Hematopoietic multipotent progenitor cell treated with erythropoietin and hydrocortisone succinate and interleukin-3 and kit ligand, for 4 days (in vitro differentiated cells): ENCODE measurements at regions not wholly inside any gene's neighbourhood (a gene's known extent, or its start where the extent isn't known, plus 50 kb on each side); places are given as distances from the start of the nearest gene placed in this dataset.
A peak's percentile ranks its signal among the peaks of the same experiment; 100 is the strongest.

Source experiments
- DNase-seq: peaks from one replicate; pipeline ENCODE4 v3.0.0-alpha.2; 2015

DNA sequence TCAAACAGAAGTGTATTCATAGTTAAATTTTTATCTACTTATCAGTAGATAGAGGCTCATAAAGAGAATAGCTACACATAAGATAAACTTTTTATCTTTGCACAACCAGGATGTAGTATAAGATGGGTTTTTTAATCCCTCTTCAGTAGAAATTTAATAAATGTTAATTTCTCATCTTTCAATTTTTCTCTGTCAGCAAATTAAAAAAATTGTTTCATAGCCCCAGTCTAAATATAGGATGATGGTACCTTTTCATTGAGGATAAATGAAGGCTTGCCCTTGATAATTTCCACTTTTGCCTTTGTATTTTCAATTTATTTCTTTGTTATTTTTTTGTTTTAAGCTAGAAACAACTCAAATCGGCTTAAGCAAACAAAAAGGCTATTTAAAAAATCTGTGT is 251.2 kb upstream of the NOX3 start:
- no peak for DNase-seq

DNA sequence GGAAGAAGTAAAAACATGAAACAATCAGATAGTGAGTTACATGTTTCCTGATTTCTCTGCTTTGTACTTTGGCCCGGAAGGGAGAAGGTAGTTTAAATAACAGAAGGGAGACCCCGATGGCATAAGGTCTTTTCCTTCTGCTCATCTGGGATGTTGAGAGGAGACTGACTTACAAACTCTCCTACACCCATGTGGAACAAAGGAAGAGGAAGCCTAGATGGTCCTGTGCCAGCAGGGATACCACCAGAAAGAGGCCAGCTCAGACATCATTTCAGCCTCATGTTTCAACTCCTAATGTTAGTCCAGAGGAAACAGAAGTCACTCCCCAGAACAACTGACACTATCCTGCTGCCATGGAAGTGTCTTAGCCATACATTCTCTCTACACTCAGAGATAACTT is 250.7 kb upstream of the NOX3 start:
- no peak for DNase-seq

DNA sequence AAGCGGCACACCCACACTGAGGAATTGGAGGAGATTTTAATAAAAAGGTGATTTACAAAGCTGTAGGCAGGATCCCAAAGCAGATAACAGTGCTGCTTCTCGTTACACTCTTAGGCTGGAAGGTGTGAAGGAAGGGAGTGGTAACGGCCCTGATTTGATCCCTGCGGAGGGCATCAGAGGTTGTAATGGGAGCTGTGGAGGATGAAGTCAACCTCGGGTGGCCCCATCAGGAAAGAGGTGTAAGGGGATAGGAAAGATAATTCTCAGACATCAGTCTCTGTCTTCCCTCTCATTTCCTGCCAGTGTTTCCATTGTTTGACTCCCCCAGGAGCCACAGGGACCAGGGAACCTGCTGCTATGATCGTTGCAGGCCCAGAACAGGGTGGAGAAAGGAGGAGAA is 245.7 kb upstream of the NOX3 start:
- DNase-seq: no peak

DNA sequence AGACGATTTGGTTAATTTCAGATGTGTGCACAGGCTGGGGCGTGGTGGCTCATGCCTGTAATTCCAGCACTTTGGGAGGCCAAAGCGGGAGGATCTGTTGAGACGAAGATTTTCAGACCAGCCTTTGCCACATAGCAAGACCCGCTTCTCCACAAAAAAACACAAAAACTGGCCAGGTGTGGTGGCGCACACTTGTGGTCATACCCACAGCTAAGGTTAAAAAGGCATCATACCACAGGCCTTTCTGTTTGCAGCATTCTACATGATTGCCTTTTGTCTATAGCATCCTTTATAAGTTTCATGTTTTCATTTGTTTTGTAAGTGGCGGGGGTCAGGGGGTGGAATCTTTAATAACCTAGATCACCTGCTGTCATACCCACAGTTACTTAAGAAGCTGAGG is 239.9 kb upstream of the NOX3 start:
- DNase-seq: no peak

DNA sequence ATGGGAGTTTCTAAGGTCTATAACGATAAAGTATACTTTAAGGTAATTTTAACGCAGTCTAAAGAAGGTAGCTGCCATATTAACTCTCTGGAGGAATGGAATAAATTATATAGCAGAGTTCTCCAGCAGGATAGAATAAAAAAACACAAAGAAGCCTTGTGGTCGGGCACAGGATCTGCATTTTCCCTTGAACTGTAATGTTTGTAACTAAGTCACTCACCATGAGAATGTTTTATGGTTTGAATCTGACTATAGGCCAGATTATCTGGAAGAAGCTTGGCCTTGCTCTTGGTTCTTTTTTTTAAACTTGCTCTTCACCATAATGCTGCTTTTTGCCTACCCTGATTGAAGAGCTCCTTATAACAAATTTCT is 238.8 kb upstream of the NOX3 start:
- no peak for DNase-seq

DNA sequence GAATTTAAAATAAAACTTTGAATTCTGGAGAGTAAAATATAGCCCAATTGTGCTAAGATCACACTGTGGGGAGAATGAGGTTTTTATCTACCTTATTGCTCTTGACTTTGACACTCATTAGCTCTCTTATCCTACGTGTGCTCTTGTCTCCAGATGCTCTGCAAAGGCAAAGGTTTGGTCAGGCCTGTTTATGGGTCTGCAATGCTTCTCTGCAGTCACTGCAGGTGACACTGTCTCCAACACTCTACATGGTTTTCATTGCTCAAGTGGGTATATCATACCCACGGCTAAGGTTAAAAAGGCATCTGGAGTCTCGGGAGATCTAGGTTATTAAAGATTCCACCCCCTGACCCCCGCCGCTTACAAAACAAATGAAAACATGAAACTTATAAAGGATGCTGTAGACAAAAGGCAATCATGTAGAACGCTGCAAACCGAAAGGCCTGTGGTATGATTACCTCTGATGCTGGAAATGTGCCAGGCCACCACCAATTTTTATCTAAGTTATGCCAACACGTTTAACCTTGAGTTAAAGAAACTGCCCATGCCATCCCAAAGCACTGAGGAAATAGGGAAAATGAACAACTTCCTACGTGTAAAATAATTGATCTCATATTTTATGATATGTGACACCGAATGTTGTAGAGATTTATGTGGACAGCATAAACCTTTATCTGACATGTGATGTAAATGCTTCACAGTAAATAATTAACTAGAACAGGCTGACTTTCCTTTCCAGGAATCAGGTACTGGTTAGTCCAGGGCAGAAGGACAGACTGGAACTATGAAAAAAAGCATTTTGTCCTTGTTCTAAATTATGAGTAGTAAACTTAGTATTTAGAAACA is 238.2 kb upstream of the NOX3 start:
- DNase-seq: peak; percentile 20

DNA sequence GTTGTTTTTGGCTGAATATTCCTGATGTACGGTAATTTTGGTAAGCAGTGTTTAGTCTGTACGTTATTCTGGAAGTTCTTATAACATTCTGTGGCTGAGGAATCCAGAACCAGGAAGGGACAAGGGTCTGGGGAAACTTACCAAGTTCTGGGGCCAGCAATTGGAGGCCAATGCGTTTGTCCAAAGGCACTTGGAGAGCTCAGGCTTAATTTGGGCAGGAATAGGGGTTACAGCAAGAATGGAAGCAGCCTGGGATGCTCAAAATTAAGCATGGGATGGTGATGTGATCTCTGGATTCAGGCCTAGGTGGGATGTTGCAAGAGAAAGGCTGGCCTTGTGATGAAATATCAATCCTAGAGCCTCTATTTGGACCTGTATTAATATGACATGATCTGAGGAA is 235.2 kb upstream of the NOX3 start:
- DNase-seq: no peak

DNA sequence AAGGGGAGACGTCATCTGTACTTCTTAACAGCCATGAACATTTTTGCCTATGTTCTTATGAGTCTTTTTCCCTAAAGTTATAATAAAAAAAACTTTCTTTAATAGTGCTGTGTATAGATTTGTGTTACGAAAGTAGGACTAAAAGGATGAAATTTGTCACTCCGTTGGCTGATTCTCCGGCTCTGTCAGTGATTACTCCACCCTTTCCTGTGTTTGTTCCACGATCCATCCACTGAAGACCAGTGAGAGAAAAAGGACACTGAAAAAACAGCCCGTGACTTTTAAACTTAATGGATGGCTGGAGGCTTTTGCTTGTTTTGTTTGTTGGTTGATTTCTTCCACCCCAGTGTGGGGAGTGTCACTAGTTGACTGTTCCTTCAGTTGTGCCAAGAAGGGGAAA is 232.0 kb upstream of the NOX3 start:
- DNase-seq: no peak

DNA sequence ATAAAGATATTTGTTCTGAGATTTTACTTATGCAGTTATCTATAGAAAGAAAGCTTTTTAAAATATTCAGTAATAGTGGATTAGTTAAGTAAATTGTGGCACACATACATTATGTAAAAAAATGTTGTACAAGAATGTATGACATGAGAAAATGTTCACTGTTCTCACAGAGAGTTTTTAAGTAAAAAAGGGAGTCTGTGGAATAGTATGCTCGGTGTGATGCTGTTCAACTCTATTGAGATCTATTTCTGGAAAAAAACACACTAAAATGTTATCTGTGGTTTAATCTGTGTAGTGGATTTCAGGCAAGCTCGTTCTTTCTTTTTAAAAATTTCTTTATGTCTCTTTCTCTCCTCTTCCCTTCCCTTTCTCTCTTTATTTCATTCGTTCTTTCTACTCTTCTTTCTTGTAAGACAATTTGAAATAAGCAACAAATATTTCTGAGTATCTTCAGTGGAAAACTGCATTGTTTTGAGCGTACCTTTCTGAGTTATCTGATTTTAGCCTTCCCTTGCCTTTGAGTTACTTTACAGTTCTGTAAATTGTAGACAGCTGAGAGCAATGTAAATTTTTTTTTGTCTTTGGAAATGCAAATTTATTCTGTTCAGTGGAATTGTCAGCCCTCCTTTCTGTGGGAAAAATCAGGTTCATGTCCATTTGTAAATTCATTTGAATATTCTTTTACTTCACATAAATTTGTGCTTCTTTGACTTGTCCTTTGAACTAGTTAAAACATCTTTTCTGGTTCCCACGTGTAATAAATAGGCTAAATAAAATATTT is 229.0 kb upstream of the NOX3 start:
- no peak for DNase-seq

DNA sequence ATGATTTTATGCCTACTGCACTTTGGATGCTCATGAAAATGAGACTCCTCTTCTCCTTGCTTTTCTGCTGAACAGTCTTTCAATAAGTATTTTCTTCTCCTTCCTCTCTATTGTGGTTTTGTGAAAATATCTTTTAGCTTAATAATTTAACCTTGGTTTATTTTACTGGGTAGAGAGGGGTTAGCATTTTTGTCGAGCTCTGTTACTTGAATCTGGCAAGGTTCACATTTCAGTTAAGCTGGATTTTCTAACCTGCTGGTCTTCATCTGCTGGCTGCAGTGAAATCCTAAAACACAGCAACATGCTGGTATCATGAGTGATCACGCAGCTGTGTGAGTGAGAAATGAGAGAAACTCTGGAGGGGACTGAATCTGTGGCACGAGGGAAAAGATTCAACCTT is 222.7 kb upstream of the NOX3 start:
- DNase-seq: no peak

DNA sequence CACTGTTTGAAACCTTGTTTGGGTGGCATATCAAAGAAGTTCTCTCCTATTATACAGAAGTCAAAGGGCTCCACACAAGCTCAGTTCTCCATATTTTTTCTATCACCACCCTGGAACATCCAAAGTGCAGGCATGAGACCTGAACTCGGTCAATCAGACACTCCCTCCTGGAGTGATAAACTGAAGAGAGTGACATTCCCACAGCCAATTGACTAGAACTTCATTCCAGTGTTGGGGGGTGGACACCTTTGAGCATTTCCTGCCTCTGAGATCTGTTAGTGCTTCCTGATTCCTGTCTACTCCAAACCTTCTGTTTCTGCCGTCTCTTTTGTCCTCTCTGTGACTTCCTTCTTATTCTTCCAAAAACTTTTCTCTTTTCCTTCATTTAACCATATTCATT is 220.7 kb upstream of the NOX3 start:
- DNase-seq: no peak

DNA sequence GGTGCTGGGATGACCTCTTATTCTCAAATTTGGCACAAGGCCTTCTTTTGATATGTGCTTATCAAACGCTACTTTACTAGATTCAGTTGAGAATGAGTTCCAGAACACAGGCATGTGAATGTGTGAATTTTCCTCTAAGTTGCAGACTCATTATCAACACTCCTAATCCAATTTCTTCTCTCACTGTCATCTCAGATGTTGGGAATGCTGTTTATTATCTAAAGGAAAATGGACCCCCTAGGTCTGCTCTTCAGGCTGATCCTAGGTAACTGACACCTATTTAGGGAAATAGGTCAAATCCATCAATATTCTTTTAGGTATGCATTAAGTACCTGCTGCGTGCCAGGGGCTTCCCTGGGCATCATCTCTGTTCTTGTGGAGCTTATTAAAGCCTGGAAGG is 215.0 kb upstream of the NOX3 start:
- no peak for DNase-seq

DNA sequence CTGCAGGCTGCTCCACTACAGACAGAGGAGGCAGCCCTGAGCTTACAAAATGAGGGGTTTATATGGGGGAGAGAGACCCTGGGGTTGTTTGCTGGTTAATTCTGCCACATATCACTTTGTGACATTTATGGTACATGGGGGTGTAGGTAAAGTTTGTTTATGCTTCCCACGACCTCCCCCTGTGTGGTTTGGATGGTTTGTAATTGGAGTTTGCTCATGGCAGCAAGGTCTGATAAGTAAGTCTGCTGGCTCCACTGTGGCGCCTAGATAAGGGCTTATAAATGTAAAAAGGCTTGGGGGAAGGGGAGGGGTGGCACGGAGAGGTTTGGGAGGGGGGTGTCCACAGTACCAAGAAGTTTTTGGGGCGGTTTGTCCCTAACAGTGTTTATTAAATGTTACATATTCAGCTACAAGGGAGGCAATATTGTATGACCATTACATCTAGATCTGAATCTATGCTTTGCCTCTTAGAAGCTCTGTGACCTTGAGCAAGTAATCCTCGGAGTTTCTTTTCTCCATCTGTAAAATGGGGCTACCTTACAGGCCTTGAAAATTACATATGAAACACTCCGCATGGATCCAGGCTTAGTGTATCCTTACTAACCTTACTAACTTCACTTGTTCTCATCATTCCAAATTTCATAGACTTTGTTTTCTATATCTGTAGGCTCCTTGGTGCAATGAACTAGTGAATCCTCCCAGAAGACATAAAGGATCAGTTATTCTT is 204.8 kb upstream of the NOX3 start:
- peak; percentile 89 for DNase-seq

DNA sequence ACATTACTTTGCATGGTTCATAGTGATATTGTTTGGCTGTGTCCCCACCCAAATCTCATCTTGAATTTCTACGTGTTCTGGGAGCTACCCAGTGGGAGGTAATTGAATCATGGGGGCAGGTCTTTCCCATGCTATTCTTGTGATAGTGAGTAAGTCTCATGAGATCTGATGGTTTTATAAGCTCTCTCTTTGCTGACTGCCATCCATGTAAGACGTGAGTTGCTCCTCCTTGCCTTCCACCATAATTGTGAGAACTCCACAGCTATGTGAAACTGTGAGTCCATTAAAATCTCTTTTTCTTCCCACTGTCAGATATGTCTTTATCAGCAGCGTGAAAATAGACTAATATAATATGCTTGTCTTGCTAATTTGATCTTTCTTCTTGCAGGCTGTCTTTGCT is 200.4 kb upstream of the NOX3 start:
- DNase-seq: no peak

DNA sequence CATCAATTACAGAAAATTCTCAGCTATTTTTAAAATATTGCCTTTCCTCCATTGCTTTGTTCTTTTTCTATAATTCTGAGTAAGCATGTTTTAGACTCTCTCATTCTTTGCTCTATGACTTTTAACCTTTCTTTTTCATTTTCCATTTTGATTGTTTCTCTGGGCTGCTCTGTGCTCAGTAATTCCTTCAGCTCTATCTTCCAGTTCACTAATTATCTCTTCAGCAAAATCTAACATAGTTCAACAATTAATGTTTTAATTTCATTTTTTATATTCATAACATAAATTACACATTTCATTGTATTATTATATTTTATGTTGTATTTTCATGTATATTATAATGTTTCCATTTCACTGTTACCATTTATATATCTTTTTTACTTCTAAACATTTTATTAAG is 198.8 kb upstream of the NOX3 start:
- DNase-seq: no peak

DNA sequence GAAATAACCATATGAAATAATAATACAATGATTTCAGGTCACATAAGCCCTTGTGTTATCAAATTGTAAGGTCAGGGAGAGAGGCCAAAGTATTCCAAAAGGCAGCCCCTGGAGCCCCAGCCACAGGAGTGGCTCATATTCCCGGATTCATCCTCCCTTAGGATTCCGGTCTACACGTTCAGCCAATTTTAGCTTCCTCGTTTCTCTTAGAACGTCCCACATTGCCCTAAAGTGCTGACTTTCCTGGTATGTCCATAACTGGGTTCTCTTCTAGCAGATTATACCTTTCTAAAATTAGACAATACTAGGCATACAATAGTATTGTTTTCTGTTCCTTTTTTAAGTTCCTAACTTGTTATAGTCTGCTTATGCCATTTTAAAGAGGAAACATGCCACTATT is 192.7 kb upstream of the NOX3 start:
- DNase-seq: no peak

DNA sequence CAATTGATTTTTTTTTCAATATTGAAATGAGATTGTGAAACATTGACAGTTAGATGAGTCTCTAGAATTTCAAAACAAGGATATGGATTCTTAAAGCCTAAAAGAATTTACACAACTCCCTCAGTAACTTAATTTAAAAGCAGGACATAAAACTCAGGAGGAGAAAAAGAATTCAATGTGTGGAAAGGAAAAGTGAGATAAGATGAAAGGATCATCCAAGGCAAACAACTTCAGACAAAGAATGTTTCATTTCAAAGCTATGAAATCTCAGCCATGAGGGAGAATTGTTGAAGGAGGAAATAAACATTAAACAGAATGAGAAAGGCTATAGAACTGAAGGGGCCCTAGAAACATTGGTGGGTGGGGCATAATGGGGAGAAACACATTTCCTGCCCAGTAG is 191.7 kb upstream of the NOX3 start:
- DNase-seq: no peak

DNA sequence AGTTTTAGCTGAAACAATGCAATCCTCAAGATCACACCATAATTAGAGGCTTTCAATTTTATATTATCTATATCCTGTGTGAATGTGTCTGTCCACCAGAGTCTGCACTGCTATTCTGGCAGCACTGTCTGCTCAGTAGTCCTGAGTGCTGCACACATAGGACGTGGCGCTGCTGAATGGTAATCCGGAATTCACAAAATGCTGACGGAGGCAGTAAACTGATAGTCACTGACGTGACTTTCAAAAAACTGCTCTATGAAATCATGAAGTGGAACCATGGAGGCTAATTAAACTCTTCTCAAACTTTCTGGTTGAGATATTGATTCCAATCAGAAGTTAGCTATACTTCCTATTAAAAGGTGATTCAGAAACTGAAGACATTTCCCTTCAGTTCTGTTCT is 190.8 kb upstream of the NOX3 start:
- no peak for DNase-seq

DNA sequence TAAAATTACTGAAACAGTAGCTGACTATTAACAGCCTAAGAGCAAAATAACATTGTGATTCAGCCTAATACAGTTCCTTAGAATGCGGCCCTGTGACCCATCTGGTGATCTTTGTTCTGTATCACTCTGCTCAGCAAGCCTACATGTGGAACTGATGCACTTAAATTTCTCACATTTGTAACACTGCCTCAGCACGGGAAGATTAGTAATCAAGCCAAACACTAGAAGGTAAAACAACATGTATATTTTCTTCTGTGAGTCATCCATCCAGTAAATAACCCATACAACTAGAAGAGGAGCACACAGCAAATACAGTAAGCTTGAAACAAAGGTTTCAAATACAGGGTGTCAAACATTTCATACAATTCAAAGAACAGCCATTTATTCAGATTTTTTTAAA is 189.7 kb upstream of the NOX3 start:
- no peak for DNase-seq

DNA sequence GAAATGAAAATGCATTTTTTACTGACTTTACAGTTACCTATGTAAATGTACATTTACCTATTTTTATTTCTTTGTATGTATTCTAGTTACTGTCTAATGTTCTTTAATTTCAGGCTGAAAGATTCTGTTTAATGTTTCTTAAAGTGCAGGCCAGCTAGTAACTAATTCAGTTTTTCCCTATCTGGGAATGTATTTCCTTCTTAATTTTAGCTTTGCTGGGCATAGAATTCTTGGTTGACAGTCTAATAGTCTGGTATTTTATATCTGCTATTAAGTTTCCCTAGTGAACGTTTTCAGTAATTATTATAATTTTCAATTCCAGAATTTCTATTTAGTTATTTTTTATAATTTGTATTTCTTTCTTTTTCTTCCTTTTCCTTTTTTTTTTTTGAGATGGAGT is 186.0 kb upstream of the NOX3 start:
- DNase-seq: no peak

DNA sequence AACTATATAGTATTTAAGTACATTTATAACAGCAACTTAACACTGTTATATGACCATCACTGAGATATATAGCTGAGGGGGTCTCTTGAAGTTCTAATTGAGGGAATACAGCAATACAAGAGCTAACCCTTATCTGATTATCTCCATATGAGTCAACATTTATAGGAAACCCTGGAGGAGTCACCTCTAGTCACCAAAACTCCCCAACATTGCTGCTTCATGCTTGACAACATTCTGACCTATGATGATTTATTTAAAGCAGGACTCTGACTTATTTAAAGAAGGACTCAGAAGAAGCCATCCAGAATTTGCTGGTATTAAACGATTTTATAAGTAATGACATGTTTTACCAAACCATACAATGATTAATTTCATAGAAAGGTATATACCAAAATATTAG is 182.6 kb upstream of the NOX3 start:
- DNase-seq: no peak

DNA sequence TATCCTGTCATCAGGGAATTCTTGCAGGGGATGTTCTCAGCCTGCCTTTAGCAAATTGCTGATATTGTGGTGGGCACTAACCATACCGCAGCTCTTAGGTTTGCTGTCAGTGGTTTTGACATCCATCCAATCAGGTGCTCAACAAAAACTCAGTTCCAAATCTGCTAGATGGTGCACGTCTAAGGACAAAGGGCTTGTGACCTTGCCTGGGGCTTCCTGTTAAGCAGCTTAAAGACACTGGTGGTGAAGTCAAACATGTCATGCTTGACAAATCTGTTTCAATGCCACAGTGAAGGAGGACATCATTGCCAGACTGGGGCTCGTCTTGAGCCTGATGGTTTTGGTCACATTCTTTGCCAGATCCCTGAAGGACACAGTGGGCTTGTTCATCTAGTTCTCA is 179.8 kb upstream of the NOX3 start:
- no peak for DNase-seq

DNA sequence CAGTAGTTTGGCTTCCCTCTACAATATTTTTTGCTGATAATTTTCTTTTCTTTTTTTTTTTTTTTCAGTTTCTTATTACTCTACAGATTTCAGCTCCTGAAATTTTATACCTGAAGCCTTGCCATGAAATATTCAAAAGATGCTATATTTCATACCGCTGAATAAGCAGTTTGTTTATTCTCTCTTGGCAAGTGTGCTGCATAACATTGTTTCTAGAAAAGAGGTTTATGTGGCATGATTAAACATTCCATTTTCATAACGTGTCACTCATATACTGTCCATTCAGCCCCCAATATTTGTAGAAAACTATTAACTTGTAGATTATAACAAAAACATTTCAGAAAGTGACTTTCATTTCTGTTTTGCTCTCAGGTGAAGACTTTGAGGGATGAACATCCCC is 174.4 kb upstream of the NOX3 start:
- no peak for DNase-seq

DNA sequence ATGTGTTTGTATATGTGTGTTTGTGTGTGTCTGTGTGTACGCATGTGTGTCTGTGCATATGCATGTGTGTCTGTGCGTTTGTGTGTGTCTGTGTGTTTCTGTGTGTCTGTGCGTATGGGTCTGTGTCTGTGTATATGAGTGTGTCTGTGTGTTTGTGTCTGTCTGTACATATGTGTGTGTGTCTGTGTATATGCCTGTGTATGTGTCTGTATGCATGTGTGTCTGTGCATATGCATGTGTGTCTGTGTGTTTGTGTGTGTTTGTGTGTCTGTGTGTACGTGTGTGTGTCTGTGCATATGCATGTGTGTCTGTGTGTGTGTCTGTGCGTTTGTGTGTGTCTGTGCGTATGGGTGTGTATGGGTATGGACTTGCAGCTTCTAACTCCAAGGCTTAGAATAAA is 174.0 kb upstream of the NOX3 start:
- DNase-seq: no peak
